Hepatocyte (in vitro differentiated cells): ENCODE measurements at regions not wholly inside any gene's neighbourhood (a gene's known extent, or its start where the extent isn't known, plus 50 kb on each side); places are given as distances from the start of the nearest gene placed in this dataset.

Experiments
- EZH2 ChIP-seq: fragments of 200-600 bp; sonication (generic); IDR thresholded peaks from 2 replicates; pipeline ENCODE4 v1.6.1; 2016; ENCODE audit warnings: antibody characterized with exemption, mild to moderate bottlenecking, borderline replicate concordance
- EZH2phosphoT487 ChIP-seq: fragments of 200-600 bp; sonication (generic); IDR thresholded peaks from one replicate; pipeline ENCODE4 v1.6.1; 2018; ENCODE audit warnings: antibody characterized with exemption, mild to moderate bottlenecking, low read depth, moderate library complexity; ENCODE audit not compliant: unreplicated experiment, severe bottlenecking
- TF ChIP-seq, protein P1 (sequence below): fragments of 200-600 bp; sonication (generic); IDR thresholded peaks from 2 replicates; pipeline ENCODE4 v1.5.1; 2016; ENCODE audit warnings: antibody characterized with exemption, mild to moderate bottlenecking; ENCODE audit not compliant: poor library complexity

DNA sequence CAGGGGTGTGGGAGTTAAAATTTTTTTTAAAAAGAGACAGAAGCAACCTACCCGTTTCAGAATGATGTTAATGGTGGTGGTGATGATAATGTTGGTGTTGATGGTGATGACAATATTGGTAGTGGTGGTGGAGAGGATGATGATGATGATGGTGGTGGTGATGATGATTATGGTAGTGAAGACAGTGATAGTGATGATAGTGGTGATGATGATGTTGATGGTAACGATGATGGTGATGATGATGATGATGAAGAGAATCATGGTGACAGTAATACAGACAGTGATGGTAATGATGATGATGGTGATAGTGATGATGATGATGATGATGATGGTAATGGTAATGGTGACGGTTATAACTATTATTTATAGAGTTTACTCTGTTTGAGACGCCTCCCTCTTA, 117.6 kb downstream of the ICE1 start:
- TF ChIP-seq, protein P1, sequence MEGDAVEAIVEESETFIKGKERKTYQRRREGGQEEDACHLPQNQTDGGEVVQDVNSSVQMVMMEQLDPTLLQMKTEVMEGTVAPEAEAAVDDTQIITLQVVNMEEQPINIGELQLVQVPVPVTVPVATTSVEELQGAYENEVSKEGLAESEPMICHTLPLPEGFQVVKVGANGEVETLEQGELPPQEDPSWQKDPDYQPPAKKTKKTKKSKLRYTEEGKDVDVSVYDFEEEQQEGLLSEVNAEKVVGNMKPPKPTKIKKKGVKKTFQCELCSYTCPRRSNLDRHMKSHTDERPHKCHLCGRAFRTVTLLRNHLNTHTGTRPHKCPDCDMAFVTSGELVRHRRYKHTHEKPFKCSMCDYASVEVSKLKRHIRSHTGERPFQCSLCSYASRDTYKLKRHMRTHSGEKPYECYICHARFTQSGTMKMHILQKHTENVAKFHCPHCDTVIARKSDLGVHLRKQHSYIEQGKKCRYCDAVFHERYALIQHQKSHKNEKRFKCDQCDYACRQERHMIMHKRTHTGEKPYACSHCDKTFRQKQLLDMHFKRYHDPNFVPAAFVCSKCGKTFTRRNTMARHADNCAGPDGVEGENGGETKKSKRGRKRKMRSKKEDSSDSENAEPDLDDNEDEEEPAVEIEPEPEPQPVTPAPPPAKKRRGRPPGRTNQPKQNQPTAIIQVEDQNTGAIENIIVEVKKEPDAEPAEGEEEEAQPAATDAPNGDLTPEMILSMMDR: no peak
- no peak for TF ChIP-seq EZH2
- no peak for TF ChIP-seq EZH2phosphoT487
